PC-3 (cell line): ENCODE measurements at regions not wholly inside any gene's neighbourhood (a gene's known extent, or its start where the extent isn't known, plus 50 kb on each side); places are given as distances from the start of the nearest gene placed in this dataset.

Experiments used
- EZH2 ChIP-seq: fragments of 300-600 bp; sonication (generic); IDR thresholded peaks from one replicate; pipeline ENCODE4 v1.6.1; 2017; ENCODE audit warnings: antibody characterized with exemption, mild to moderate bottlenecking, low read length; ENCODE audit not compliant: unreplicated experiment
- EZH2phosphoT487 ChIP-seq: fragments of 300-600 bp; sonication (generic); IDR thresholded peaks from 2 replicates; pipeline ENCODE4 v1.6.1; 2018; ENCODE audit warnings: mild to moderate bottlenecking, antibody characterized with exemption, low read length, borderline replicate concordance
- TF ChIP-seq, protein P1 (sequence below): fragments of 300-600 bp; sonication (generic); conservative IDR thresholded peaks from 2 replicates; pipeline ENCODE4 v1.5.1; 2017; ENCODE audit warnings: antibody characterized with exemption, low read depth, mild to moderate bottlenecking, low read length

DNA sequence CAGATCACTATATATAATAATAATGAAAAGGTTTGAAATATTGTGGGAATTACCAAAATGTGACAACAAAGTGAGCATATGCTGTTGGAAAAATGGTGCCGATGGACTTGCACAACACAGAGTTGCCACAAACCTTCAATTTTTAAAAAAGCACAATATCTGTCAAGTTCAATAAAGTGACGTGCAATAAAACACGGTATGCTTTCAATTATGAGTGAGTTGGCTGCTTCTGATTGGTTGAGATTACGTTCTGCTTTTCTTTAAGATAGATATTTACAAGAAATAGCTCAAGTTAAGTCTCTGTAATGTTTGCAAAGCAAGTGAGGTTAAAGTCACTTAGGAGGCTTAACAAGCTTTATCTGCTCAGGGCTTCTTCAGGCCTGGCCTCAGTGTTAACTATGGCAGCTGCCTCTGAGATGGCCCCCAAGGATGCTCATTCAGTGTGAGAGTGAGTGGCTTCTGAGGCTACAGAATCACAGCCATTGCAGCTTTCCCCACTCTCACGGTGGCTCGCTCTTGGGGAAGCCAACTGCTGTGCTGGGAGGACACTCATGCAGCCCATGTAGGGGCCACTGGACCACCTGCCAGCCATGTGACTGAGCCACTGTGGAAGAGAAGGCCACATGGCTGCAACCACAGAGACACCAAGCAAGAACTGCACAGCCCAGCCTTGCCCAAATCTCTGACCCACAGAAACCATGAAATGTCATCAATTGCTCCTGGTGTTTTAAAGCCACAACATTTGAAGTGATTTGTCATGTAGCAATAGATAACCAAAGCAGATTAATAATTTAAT lies 78.3 kb upstream of the TMEM72 start:
- no peak for TF ChIP-seq EZH2
- TF ChIP-seq, protein P1, sequence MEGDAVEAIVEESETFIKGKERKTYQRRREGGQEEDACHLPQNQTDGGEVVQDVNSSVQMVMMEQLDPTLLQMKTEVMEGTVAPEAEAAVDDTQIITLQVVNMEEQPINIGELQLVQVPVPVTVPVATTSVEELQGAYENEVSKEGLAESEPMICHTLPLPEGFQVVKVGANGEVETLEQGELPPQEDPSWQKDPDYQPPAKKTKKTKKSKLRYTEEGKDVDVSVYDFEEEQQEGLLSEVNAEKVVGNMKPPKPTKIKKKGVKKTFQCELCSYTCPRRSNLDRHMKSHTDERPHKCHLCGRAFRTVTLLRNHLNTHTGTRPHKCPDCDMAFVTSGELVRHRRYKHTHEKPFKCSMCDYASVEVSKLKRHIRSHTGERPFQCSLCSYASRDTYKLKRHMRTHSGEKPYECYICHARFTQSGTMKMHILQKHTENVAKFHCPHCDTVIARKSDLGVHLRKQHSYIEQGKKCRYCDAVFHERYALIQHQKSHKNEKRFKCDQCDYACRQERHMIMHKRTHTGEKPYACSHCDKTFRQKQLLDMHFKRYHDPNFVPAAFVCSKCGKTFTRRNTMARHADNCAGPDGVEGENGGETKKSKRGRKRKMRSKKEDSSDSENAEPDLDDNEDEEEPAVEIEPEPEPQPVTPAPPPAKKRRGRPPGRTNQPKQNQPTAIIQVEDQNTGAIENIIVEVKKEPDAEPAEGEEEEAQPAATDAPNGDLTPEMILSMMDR = no peak
- TF ChIP-seq EZH2phosphoT487 = no peak
